ENCODE measurements at regions not wholly inside any gene's neighbourhood (a gene's known extent, or its start where the extent isn't known, plus 50 kb on each side); places are given as distances from the start of the nearest gene placed in this dataset.

DNA sequence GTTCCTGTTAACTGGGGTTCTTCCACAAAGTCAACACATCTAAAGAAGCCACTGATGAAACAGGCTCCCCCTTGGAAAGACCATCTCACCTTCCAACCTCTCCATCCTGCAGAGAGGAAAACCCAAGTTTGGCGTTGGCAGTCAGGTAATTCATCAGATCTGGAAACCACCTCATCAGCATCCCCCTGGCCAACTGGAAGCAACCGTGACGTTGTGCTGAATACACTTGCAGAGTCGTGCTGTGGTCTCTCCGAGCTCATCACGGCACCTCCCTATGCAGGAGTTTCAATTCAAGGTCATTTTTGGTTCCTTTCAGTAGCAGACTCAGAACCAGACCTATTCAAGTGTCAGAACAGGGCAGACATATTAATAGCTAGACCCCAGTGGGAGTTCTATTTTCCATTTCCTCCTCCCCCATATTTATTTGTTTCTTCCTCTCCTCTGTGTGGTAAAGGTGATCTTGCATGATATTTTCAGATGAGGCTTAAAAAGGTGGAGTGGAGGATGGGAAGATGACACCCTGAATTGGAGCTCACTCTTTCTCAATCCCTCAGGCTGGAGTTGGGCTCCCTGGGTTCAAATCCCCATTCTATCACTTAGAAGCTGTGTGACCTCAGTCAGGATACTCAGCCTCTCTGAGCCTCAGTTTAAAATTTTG, 149.1 kb upstream of the ADO start:
- Histone ChIP-seq H3K27ac (no peak overlapping the region), H3K9me2 (ENCODE audit: insufficient read depth) (no peaks in the 10 kb centered on the region), H3K4me2 (ENCODE audit: unreplicated experiment) (no peak overlapping the region), H3K9ac (no peak overlapping the region), H3K36me3 (ENCODE audit: low read depth) (no peaks in the 10 kb centered on the region), H4K20me1 (ENCODE audit: insufficient read depth) (no peaks in the 10 kb centered on the region), H3K27me3 (replicated peaks; ENCODE audit: insufficient read depth) (peaks cover 3% of the 10 kb centered on the region; the same call in 1 of the 2 replicates), H3F3A (ENCODE audit: insufficient read depth) (peaks cover 19% of the 10 kb centered on the region), H3K9me3 (ENCODE audit: low read depth) (no peaks in the 10 kb centered on the region), H2AFZ (no peak overlapping the region), H3K4me1 (ENCODE audit: insufficient read depth) (peaks cover 24% of the 10 kb centered on the region), H3K79me2 (ENCODE audit: insufficient read depth) (no peaks in the 10 kb centered on the region), H3K4me3 (no peak overlapping the region)
- no peak for DNase-seq
- in situ Hi-C loops (cut with MboI): no loop called here
- no peak for TF ChIP-seq EZH2 (IDR thresholded peaks at IDR 0.05; ENCODE audit: insufficient read depth, poor library complexity, severe bottlenecking)
- TF ChIP-seq EZH2phosphoT487 (IDR thresholded peaks at IDR 0.05; ENCODE audit: insufficient read depth, low read depth): no peak
- WGBS, 2 experiments (ENCODE audit: low coverage in 1 of 2, low lambda C conversion rate in 2 of 2, missing lambda C conversion rate in 2 of 2): 88 to 91% methylated on average over 6 of the region's 6 CpGs

DNA sequence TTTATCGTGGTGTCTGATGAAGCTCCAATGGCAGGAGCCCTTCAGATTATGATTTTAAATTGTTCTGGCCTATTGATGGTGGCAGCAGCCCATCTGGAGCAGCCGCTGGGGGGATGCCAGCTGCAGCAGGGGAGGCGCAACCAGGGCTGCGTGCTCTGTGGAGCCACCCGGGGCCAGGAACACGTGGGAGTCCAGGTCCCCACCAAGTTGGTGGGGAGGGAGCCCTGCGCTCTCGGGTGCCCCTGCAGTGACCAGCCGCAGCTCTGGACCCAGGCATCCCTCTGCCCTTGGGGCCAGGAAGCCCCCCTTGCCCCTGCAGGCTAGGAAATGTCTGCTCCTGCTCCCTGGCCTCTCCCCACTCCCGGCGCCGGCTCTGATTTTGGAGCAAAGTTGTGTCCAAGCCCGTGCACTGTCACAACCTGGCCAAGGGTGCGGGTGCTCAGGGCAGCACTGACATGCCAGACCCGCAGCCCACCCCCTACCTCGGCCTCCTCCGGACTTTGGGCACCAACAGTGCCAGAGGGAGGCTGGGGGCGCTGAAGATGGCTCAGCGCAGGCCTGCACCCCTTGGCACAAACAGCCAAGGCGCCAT, 147.2 kb upstream of the ADO start:
- DNase-seq: no peak
- no peak for TF ChIP-seq EZH2phosphoT487 (IDR thresholded peaks at IDR 0.05; ENCODE audit: insufficient read depth, low read depth)
- TF ChIP-seq EZH2 (IDR thresholded peaks at IDR 0.05; ENCODE audit: insufficient read depth, poor library complexity, severe bottlenecking): no peak
- Histone ChIP-seq H3K4me2 (ENCODE audit: unreplicated experiment) (no peak overlapping the region), H3K4me1 (ENCODE audit: insufficient read depth) (peaks cover 5% of the 10 kb centered on the region), H3K36me3 (ENCODE audit: low read depth) (no peaks in the 10 kb centered on the region), H3K9me2 (ENCODE audit: insufficient read depth) (no peaks in the 10 kb centered on the region), H3K9me3 (ENCODE audit: low read depth) (no peaks in the 10 kb centered on the region), H3K27me3 (replicated peaks; ENCODE audit: insufficient read depth) (peaks cover 8% of the 10 kb centered on the region), H3K9ac (no peak overlapping the region), H3K4me3 (no peak overlapping the region), H3K27ac (no peak overlapping the region), H3K79me2 (ENCODE audit: insufficient read depth) (no peaks in the 10 kb centered on the region), H2AFZ (no peak overlapping the region), H3F3A (ENCODE audit: insufficient read depth) (0 out of 2 replicates have a peak, but pooled peaks cover under 1% of the 10 kb centered on the region), H4K20me1 (ENCODE audit: insufficient read depth) (no peaks in the 10 kb centered on the region)
- in situ Hi-C loops (cut with MboI): no loop called here
- WGBS, 2 experiments (ENCODE audit: low coverage in 1 of 2, low lambda C conversion rate in 2 of 2, missing lambda C conversion rate in 2 of 2): 28% methylated on average over 18 to 20 of the region's 20 CpGs

DNA sequence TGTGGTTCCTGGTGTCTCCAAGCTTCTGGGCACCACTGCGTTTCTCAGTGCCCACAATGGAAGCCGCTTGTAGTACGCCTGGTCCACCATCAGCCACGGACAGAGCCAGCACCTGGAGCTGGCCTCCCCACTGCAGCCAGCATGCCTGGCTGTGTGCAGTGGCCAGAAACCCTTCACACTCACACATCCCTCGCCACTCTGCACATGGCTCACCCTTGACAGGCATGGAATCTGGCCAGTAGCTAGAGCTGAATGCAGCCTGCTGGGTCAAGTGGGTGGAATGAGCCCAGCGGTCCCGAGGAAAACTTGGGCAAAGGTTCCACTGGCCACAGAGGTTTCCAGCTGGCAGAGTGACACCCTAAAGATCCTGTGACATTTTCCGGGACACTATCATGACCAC, 146.0 kb upstream of the ADO start:
- Histone ChIP-seq H3K79me2 (ENCODE audit: insufficient read depth) (no peaks in the 10 kb centered on the region), H3K4me2 (ENCODE audit: unreplicated experiment) (no peak overlapping the region), H3K9ac (no peak overlapping the region), H3K9me2 (ENCODE audit: insufficient read depth) (no peaks in the 10 kb centered on the region), H3K27me3 (replicated peaks; ENCODE audit: insufficient read depth) (peaks cover 11% of the 10 kb centered on the region), H4K20me1 (ENCODE audit: insufficient read depth) (no peaks in the 10 kb centered on the region), H3K9me3 (ENCODE audit: low read depth) (no peaks in the 10 kb centered on the region), H3K27ac (no peak overlapping the region), H3K4me3 (no peak overlapping the region), H3K36me3 (ENCODE audit: low read depth) (no peaks in the 10 kb centered on the region), H2AFZ (no peak overlapping the region), H3K4me1 (ENCODE audit: insufficient read depth) (no peaks in the 10 kb centered on the region), H3F3A (ENCODE audit: insufficient read depth) (no peaks in the 10 kb centered on the region)
- in situ Hi-C loops (cut with MboI): no loop called here
- no peak for DNase-seq
- 51 to 59% methylated on average over 8 of the region's 8 CpGs for WGBS, 2 experiments (ENCODE audit: low coverage in 1 of 2, low lambda C conversion rate in 2 of 2, missing lambda C conversion rate in 2 of 2)
- TF ChIP-seq EZH2 (IDR thresholded peaks at IDR 0.05; ENCODE audit: insufficient read depth, poor library complexity, severe bottlenecking): no peak
- TF ChIP-seq EZH2phosphoT487 (IDR thresholded peaks at IDR 0.05; ENCODE audit: insufficient read depth, low read depth): no peak

DNA sequence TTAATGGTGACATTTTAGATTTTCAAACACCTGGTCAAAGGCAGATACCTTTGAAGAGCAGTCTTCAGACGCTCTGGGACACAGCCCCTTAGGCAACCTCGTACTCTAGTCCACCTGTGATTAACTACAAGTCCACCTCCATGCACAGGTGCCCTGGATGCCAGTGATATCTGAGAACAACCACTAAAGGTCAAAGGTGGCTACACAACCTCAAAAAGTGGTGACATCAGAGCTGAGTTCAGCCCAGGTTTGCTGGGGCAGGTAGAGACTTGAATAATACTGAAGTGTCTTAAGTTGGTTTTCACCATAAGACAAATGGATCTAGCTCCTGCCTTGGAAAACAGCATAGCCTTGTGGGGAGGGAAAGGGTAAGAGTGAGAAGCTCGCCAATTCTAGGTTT, 143.4 kb upstream of the ADO start:
- no peak overlapping the region for H3K27ac ChIP-seq
- no peak for TF ChIP-seq EZH2phosphoT487 (IDR thresholded peaks at IDR 0.05; ENCODE audit: insufficient read depth, low read depth)
- no peak for TF ChIP-seq EZH2 (IDR thresholded peaks at IDR 0.05; ENCODE audit: insufficient read depth, poor library complexity, severe bottlenecking)

More for the DNA sequence above, 143.4 kb upstream of the ADO start:
- in situ Hi-C loops (cut with MboI): no loop called here
- WGBS, 2 experiments (ENCODE audit: low coverage in 1 of 2, low lambda C conversion rate in 2 of 2, missing lambda C conversion rate in 2 of 2): 48 to 63% methylated on average over 3 of the region's 3 CpGs
- Histone ChIP-seq H3K4me3 (no peak overlapping the region), H3K27me3 (replicated peaks; ENCODE audit: insufficient read depth) (peaks cover 20% of the 10 kb centered on the region), H3F3A (ENCODE audit: insufficient read depth) (no peaks in the 10 kb centered on the region), H3K36me3 (ENCODE audit: low read depth) (no peaks in the 10 kb centered on the region), H3K79me2 (ENCODE audit: insufficient read depth) (no peaks in the 10 kb centered on the region), H3K9ac (no peak overlapping the region), H3K4me1 (ENCODE audit: insufficient read depth) (no peaks in the 10 kb centered on the region), H4K20me1 (ENCODE audit: insufficient read depth) (no peaks in the 10 kb centered on the region), H3K4me2 (ENCODE audit: unreplicated experiment) (no peak overlapping the region), H2AFZ (no peak overlapping the region), H3K9me3 (ENCODE audit: low read depth) (no peaks in the 10 kb centered on the region), H3K9me2 (ENCODE audit: insufficient read depth) (no peaks in the 10 kb centered on the region)
- no peak for DNase-seq

Data from GM23248 (cell line).